WTC11 (cell line): ENCODE measurements at regions not wholly inside any gene's neighbourhood (a gene's known extent, or its start where the extent isn't known, plus 50 kb on each side); places are given as distances from the start of the nearest gene placed in this dataset.

Experiments used
- ATAC-seq: fragments of 200-7000 bp; cut with Tn5 transposase; 2 replicates; pipeline ENCODE4 v1.10.0; 2021; ENCODE audit warnings: mild to moderate bottlenecking, moderate library complexity
- CTCF ChIA-PET: fragments of 300-600 bp; sonication (Branson Sonifier 250); formaldehyde crosslinking; loops from one replicate; lab custom pipeline; 2021; ENCODE audit warnings: antibody characterized with exemption; lab: Charles Lee
- POLR2A ChIA-PET: fragments of 350-600 bp; sonication (Branson Sonifier 250); formaldehyde crosslinking; loops from one replicate; lab custom pipeline; 2021; ENCODE audit warnings: antibody characterized with exemption; lab: Charles Lee
- DNase-seq: peaks from one replicate; pipeline ENCODE4 v3.0.0; 2021; ENCODE audit warnings: low spot score
- H3K27ac Mint-ChIP-seq: 2 replicates; pipeline ENCODE4 v1.8.0; 2021; ENCODE audit warnings: mixed read lengths
- H3K27me3 Mint-ChIP-seq: 2 replicates; pipeline ENCODE4 v1.8.0; 2021; ENCODE audit warnings: low read depth, mild to moderate bottlenecking, moderate library complexity, mixed read lengths
- H3K36me3 Mint-ChIP-seq: 2 replicates; pipeline ENCODE4 v1.8.0; 2021; ENCODE audit warnings: mixed read lengths
- H3K4me1 Mint-ChIP-seq: 2 replicates; pipeline ENCODE4 v1.8.0; 2022; ENCODE audit warnings: mixed read lengths
- H3K4me3 Mint-ChIP-seq: 2 replicates; pipeline ENCODE4 v1.8.0; 2021; ENCODE audit warnings: mild to moderate bottlenecking, moderate library complexity, mixed read lengths
- H3K9me3 Mint-ChIP-seq: 2 replicates; pipeline ENCODE4 v1.8.0; 2021; ENCODE audit warnings: mixed read lengths
- AR ChIP-seq: fragments of 250-450 bp; sonication (Bioruptor Pico); IDR thresholded peaks from 2 replicates; pipeline ENCODE4 v1.9.0; 2021; ENCODE audit warnings: mild to moderate bottlenecking
- ATF1 ChIP-seq: sonication (generic); formaldehyde crosslinking; IDR thresholded peaks from 2 replicates; pipeline ENCODE4 v1.8.1; 2023; ENCODE audit warnings: mild to moderate bottlenecking, moderate library complexity, missing genetic modification reagents
- CREM ChIP-seq: sonication (generic); formaldehyde crosslinking; IDR thresholded peaks from 2 replicates; pipeline ENCODE4 v1.8.1; 2022; ENCODE audit warnings: mild to moderate bottlenecking, missing genetic modification reagents, moderate library complexity
- FOXK1 ChIP-seq: sonication (generic); formaldehyde crosslinking; IDR thresholded peaks from 2 replicates; pipeline ENCODE4 v1.8.0; 2022; ENCODE audit warnings: mild to moderate bottlenecking, moderate library complexity, missing genetic modification reagents
- JAZF1 ChIP-seq: fragments of 250-450 bp; sonication (Bioruptor Pico); IDR thresholded peaks from 2 replicates; pipeline ENCODE4 v1.9.0; 2021; ENCODE audit warnings: moderate library complexity, mild to moderate bottlenecking, inconsistent platforms
- KAT7 ChIP-seq: sonication (generic); formaldehyde crosslinking; IDR thresholded peaks from 2 replicates; pipeline ENCODE4 v1.8.1; 2023; ENCODE audit warnings: missing genetic modification reagents, mild to moderate bottlenecking, borderline replicate concordance
- MAX ChIP-seq: sonication (generic); formaldehyde crosslinking; IDR thresholded peaks from 2 replicates; pipeline ENCODE4 v1.8.0; 2022; ENCODE audit warnings: mild to moderate bottlenecking, missing genetic modification reagents
- MXD4 ChIP-seq: fragments of 250-450 bp; sonication (Bioruptor Pico); IDR thresholded peaks from 2 replicates; pipeline ENCODE4 v1.8.0; 2021; ENCODE audit warnings: mild to moderate bottlenecking, moderate library complexity, borderline replicate concordance
- NFE2L1 ChIP-seq: sonication (generic); formaldehyde crosslinking; IDR thresholded peaks from 2 replicates; pipeline ENCODE4 v1.8.1; 2023; ENCODE audit warnings: missing genetic modification reagents
- NR3C1 ChIP-seq: sonication (generic); formaldehyde crosslinking; conservative IDR thresholded peaks from 2 replicates; pipeline ENCODE4 v1.8.1; 2023; ENCODE audit warnings: low read depth, mild to moderate bottlenecking, missing genetic modification reagents
- TEAD1 ChIP-seq: sonication (generic); formaldehyde crosslinking; IDR thresholded peaks from 2 replicates; pipeline ENCODE4 v1.8.0; 2022; ENCODE audit warnings: mild to moderate bottlenecking, missing genetic modification reagents
- ZNF121 ChIP-seq: sonication (generic); formaldehyde crosslinking; IDR thresholded peaks from 2 replicates; pipeline ENCODE4 v1.8.0; 2023; ENCODE audit warnings: missing genetic modification reagents
- ZNF317 ChIP-seq: sonication (generic); formaldehyde crosslinking; IDR thresholded peaks from 2 replicates; pipeline ENCODE4 v1.8.1; 2023; ENCODE audit warnings: low read depth, mild to moderate bottlenecking, moderate library complexity, missing genetic modification reagents, borderline replicate concordance
- ZNF396 ChIP-seq: fragments of 250-450 bp; sonication (Bioruptor Pico); IDR thresholded peaks from 2 replicates; pipeline ENCODE4 v1.8.0; 2021; ENCODE audit warnings: mild to moderate bottlenecking, moderate library complexity, borderline replicate concordance
- ZNF416 ChIP-seq: fragments of 250-450 bp; sonication (Bioruptor Pico); IDR thresholded peaks from 2 replicates; pipeline ENCODE4 v1.9.0; 2021; ENCODE audit warnings: mild to moderate bottlenecking, inconsistent platforms
- ZNF532 ChIP-seq: fragments of 250-450 bp; sonication (Bioruptor Pico); IDR thresholded peaks from 2 replicates; pipeline ENCODE4 v1.9.0; 2021; ENCODE audit warnings: mild to moderate bottlenecking, borderline replicate concordance
- ZNF671 ChIP-seq: fragments of 250-450 bp; sonication (Bioruptor Pico); IDR thresholded peaks from 2 replicates; pipeline ENCODE4 v1.8.0; 2021; ENCODE audit warnings: mild to moderate bottlenecking
- ZSCAN18 ChIP-seq: fragments of 250-450 bp; sonication (Bioruptor Pico); IDR thresholded peaks from 2 replicates; pipeline ENCODE4 v2.1.2; 2022; ENCODE audit warnings: mild to moderate bottlenecking, moderate library complexity
- TF ChIP-seq, protein P1 (sequence below): sonication (generic); formaldehyde crosslinking; IDR thresholded peaks from 2 replicates; pipeline ENCODE4 v1.8.0; 2022; ENCODE audit warnings: missing genetic modification reagents
- TF ChIP-seq, protein P2 (sequence below): sonication (generic); formaldehyde crosslinking; conservative IDR thresholded peaks from 2 replicates; pipeline ENCODE4 v1.8.1; 2023; ENCODE audit warnings: mild to moderate bottlenecking, low read depth, missing genetic modification reagents, moderate library complexity

GRCh38 chr18:25896956-25897355 is 193.5 kb downstream of the SS18 start (continued):
- no peak for TF ChIP-seq FOXK1
- TF ChIP-seq TEAD1 (CRISPR knock-in tag) = no peak
- TF ChIP-seq ZNF416 (CRISPR knock-in tag) = no peak
- TF ChIP-seq NR3C1 (CRISPR knock-in tag) = no peak
- no peak for TF ChIP-seq ATF1 (CRISPR knock-in tag)
- TF ChIP-seq ZNF671 = no peak
- TF ChIP-seq MAX (CRISPR knock-in tag) = no peak
- TF ChIP-seq, protein P1, sequence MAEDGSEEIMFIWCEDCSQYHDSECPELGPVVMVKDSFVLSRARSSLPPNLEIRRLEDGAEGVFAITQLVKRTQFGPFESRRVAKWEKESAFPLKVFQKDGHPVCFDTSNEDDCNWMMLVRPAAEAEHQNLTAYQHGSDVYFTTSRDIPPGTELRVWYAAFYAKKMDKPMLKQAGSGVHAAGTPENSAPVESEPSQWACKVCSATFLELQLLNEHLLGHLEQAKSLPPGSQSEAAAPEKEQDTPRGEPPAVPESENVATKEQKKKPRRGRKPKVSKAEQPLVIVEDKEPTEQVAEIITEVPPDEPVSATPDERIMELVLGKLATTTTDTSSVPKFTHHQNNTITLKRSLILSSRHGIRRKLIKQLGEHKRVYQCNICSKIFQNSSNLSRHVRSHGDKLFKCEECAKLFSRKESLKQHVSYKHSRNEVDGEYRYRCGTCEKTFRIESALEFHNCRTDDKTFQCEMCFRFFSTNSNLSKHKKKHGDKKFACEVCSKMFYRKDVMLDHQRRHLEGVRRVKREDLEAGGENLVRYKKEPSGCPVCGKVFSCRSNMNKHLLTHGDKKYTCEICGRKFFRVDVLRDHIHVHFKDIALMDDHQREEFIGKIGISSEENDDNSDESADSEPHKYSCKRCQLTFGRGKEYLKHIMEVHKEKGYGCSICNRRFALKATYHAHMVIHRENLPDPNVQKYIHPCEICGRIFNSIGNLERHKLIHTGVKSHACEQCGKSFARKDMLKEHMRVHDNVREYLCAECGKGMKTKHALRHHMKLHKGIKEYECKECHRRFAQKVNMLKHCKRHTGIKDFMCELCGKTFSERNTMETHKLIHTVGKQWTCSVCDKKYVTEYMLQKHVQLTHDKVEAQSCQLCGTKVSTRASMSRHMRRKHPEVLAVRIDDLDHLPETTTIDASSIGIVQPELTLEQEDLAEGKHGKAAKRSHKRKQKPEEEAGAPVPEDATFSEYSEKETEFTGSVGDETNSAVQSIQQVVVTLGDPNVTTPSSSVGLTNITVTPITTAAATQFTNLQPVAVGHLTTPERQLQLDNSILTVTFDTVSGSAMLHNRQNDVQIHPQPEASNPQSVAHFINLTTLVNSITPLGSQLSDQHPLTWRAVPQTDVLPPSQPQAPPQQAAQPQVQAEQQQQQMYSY (CRISPR knock-in tag) = no peak
- no peak for TF ChIP-seq CREM (CRISPR knock-in tag)
- TF ChIP-seq, all 79 proteins: peak for 0

- ChIA-PET CTCF (interaction anchor here (0.7 to 1.7 kb wide), 2 partner anchors 23 to 26 kb away, joined by 3 to 5 read pairs; no protein-coding TSS in a partner anchor), POLR2A (no interaction called here)
- no peaks in the 10 kb centered on the region; the same call in 1 of the 2 replicates for H3K27me3 Mint-ChIP-seq
- H3K9me3 Mint-ChIP-seq = peaks cover 6% of the 10 kb centered on the region
- H3K36me3 Mint-ChIP-seq = no peaks in the 10 kb centered on the region
- H3K27ac Mint-ChIP-seq = no peak overlapping the region
- H3K4me3 Mint-ChIP-seq = no peak overlapping the region
- DNase-seq = peak; percentile 33
- H3K4me1 Mint-ChIP-seq = peaks cover 11% of the 10 kb centered on the region
- ATAC-seq = peak; percentile 86
- TF ChIP-seq ZSCAN18 (CRISPR knock-in tag) = no peak
- TF ChIP-seq ZNF532 = no peak
- TF ChIP-seq, protein P2, sequence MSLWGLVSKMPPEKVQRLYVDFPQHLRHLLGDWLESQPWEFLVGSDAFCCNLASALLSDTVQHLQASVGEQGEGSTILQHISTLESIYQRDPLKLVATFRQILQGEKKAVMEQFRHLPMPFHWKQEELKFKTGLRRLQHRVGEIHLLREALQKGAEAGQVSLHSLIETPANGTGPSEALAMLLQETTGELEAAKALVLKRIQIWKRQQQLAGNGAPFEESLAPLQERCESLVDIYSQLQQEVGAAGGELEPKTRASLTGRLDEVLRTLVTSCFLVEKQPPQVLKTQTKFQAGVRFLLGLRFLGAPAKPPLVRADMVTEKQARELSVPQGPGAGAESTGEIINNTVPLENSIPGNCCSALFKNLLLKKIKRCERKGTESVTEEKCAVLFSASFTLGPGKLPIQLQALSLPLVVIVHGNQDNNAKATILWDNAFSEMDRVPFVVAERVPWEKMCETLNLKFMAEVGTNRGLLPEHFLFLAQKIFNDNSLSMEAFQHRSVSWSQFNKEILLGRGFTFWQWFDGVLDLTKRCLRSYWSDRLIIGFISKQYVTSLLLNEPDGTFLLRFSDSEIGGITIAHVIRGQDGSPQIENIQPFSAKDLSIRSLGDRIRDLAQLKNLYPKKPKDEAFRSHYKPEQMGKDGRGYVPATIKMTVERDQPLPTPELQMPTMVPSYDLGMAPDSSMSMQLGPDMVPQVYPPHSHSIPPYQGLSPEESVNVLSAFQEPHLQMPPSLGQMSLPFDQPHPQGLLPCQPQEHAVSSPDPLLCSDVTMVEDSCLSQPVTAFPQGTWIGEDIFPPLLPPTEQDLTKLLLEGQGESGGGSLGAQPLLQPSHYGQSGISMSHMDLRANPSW (CRISPR knock-in tag) = no peak
- TF ChIP-seq AR (CRISPR knock-in tag) = no peak
- peak; percentile 8; the same call in 1 of the 2 replicates for TF ChIP-seq ZNF121 (CRISPR knock-in tag)
- no peak for TF ChIP-seq ZNF396 (CRISPR knock-in tag)
- TF ChIP-seq JAZF1 (CRISPR knock-in tag) = no peak
- TF ChIP-seq NFE2L1 (CRISPR knock-in tag) = no peak
- TF ChIP-seq MXD4 = no peak
- TF ChIP-seq ZNF317 (CRISPR knock-in tag) = no peak
- no peak for TF ChIP-seq KAT7 (CRISPR knock-in tag)
Observed at GRCh38 chr18:25896178-25896780, 194.1 kb downstream of the SS18 start.
